ENCODE measurements at regions not wholly inside any gene's neighbourhood (a gene's known extent, or its start where the extent isn't known, plus 50 kb on each side); places are given as distances from the start of the nearest gene placed in this dataset.

DNA sequence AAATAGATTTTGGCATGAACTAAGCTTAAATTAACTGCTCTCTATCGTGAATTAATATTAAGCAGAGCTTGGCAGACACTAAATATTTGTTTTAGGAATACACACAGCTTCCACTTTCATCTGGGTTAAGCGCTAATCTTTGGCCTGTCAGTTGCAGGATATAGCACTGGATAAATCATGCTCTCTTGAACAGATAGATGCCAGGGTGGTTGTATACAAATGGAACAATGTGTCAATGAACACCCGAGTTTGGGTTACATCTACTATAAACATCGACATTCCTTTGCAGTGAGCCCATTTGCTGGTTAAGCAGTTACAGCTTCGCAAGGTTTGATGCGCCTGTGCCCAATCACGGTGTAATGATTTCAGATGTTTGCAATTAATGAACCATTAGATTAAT is 338.2 kb upstream of the ZFP64 start:
- ChIA-PET POLR2A (ENCODE audit: low non-redundant PET) (no interaction called here), CTCF (no interaction called here)
- no TSS peak for BruUV-seq (replicated peaks)
- no peak for DNase-seq (ENCODE audit: low spot score)
- Histone ChIP-seq H3K27ac (ENCODE audit: low read depth, low read length, poor library complexity, severe bottlenecking) (no peak overlapping the region), H3K4me1 (ENCODE audit: insufficient read depth, low read length, poor library complexity, severe bottlenecking) (no peaks in the 10 kb centered on the region), H3K36me3 (ENCODE audit: insufficient read depth, low read length, poor library complexity, severe bottlenecking) (no peaks in the 10 kb centered on the region), H3K27me3 (replicated peaks; ENCODE audit: insufficient read depth, low read depth, low read length, poor library complexity) (no peaks in the 10 kb centered on the region), H3K4me3 (ENCODE audit: low read depth, low read length, poor library complexity, severe bottlenecking) (no peak overlapping the region), H3K9me3 (ENCODE audit: low read depth, low read length, poor library complexity, severe bottlenecking) (no peaks in the 10 kb centered on the region)
- TF ChIP-seq, protein P1, sequence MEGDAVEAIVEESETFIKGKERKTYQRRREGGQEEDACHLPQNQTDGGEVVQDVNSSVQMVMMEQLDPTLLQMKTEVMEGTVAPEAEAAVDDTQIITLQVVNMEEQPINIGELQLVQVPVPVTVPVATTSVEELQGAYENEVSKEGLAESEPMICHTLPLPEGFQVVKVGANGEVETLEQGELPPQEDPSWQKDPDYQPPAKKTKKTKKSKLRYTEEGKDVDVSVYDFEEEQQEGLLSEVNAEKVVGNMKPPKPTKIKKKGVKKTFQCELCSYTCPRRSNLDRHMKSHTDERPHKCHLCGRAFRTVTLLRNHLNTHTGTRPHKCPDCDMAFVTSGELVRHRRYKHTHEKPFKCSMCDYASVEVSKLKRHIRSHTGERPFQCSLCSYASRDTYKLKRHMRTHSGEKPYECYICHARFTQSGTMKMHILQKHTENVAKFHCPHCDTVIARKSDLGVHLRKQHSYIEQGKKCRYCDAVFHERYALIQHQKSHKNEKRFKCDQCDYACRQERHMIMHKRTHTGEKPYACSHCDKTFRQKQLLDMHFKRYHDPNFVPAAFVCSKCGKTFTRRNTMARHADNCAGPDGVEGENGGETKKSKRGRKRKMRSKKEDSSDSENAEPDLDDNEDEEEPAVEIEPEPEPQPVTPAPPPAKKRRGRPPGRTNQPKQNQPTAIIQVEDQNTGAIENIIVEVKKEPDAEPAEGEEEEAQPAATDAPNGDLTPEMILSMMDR (conservative IDR thresholded peaks at IDR 0.05; ENCODE audit: low read depth, low read length): no peak
- TF ChIP-seq EZH2 (IDR thresholded peaks at IDR 0.05; ENCODE audit: borderline replicate concordance, low read depth, low read length, poor library complexity, severe bottlenecking): no peak
- intact Hi-C loops (cut with micrococcal nuclease; ENCODE audit: unreplicated experiment): no loop called here

DNA sequence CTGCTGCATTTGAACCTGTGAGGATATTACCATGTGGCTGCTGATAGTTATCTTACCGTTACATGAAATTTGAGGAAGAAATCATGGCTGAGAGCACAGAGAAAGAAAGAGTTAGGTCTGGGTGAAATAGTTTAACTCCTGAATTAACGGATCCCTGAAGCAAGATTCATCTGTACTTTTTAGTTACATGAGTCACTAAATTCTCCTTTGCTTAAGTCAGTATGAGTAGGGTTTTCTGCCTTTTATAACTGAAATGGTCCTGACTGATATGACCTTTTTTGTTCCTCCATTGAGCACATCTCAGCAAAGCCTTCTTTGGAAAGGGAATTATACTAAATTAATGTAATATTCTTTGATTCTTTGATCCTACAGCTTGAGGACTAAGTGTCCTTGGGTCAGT is 333.3 kb upstream of the ZFP64 start:
- Histone ChIP-seq H3K4me3 (ENCODE audit: low read depth, low read length, poor library complexity, severe bottlenecking) (no peak overlapping the region), H3K9me3 (ENCODE audit: low read depth, low read length, poor library complexity, severe bottlenecking) (no peaks in the 10 kb centered on the region), H3K27me3 (replicated peaks; ENCODE audit: insufficient read depth, low read depth, low read length, poor library complexity) (no peaks in the 10 kb centered on the region), H3K4me1 (ENCODE audit: insufficient read depth, low read length, poor library complexity, severe bottlenecking) (no peaks in the 10 kb centered on the region), H3K36me3 (ENCODE audit: insufficient read depth, low read length, poor library complexity, severe bottlenecking) (no peaks in the 10 kb centered on the region), H3K27ac (ENCODE audit: low read depth, low read length, poor library complexity, severe bottlenecking) (no peak overlapping the region)
- DNase-seq (ENCODE audit: low spot score): no peak
- ChIA-PET POLR2A (ENCODE audit: low non-redundant PET) (no interaction called here), CTCF (no interaction called here)
- no peak for TF ChIP-seq EZH2 (IDR thresholded peaks at IDR 0.05; ENCODE audit: borderline replicate concordance, low read depth, low read length, poor library complexity, severe bottlenecking)
- TF ChIP-seq, protein P1 (conservative IDR thresholded peaks at IDR 0.05; ENCODE audit: low read depth, low read length): no peak
- BruUV-seq (replicated peaks): no TSS peak
- intact Hi-C loops (cut with micrococcal nuclease; ENCODE audit: unreplicated experiment): no loop called here

DNA sequence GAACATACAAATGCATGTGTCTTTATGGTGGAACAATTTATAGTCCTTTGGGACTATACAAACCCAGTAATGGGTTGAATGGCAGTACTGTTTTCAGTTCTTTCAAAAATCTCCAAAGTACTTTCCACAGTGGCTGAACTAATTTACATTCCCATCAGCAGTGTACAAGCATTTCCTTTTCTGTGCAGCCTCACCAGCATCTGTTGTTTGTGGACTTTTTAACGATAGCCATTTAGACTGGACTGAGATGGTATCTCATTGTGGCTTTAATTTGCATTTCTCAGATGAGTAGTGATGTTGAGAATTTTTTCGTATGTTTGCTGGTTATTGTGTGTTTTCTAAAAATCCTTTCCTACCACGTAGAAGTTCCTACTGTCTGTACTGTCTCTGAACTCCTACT is 327.2 kb upstream of the ZFP64 start:
- ChIA-PET CTCF (no interaction called here), POLR2A (ENCODE audit: low non-redundant PET) (no interaction called here)
- Histone ChIP-seq H3K36me3 (ENCODE audit: insufficient read depth, low read length, poor library complexity, severe bottlenecking) (no peaks in the 10 kb centered on the region), H3K27me3 (replicated peaks; ENCODE audit: insufficient read depth, low read depth, low read length, poor library complexity) (no peaks in the 10 kb centered on the region), H3K4me1 (ENCODE audit: insufficient read depth, low read length, poor library complexity, severe bottlenecking) (no peaks in the 10 kb centered on the region), H3K9me3 (ENCODE audit: low read depth, low read length, poor library complexity, severe bottlenecking) (no peaks in the 10 kb centered on the region), H3K27ac (ENCODE audit: low read depth, low read length, poor library complexity, severe bottlenecking) (no peak overlapping the region), H3K4me3 (ENCODE audit: low read depth, low read length, poor library complexity, severe bottlenecking) (no peak overlapping the region)
- intact Hi-C loops (cut with micrococcal nuclease; ENCODE audit: unreplicated experiment): no loop called here
- no peak for TF ChIP-seq EZH2 (IDR thresholded peaks at IDR 0.05; ENCODE audit: borderline replicate concordance, low read depth, low read length, poor library complexity, severe bottlenecking)
- TF ChIP-seq, protein P1 (conservative IDR thresholded peaks at IDR 0.05; ENCODE audit: low read depth, low read length): no peak
- DNase-seq (ENCODE audit: low spot score): no peak
- BruUV-seq (replicated peaks): no TSS peak
